ENCODE measurements at regions not wholly inside any gene's neighbourhood (a gene's known extent, or its start where the extent isn't known, plus 50 kb on each side); places are given as distances from the start of the nearest gene placed in this dataset.

GRCh38 chr14:43938588-43939281 is 568.3 kb downstream of the FSCB start:
- H3K9me3 ChIP-seq (ENCODE audit: low read length), result no peaks in the 10 kb centered on the region; the same call in 1 of the 2 replicates
- DNase-seq (ENCODE audit: low spot score), result no peak
- H3K4me2 ChIP-seq (ENCODE audit: low read depth, low read length), result 0 out of 2 replicates have a peak overlapping the region, but pooled peaks have one; percentile 10
- H3K79me2 ChIP-seq (ENCODE audit: insufficient read depth, low read length), result no peaks in the 10 kb centered on the region
- no peaks in the 10 kb centered on the region for H4K20me1 ChIP-seq (ENCODE audit: insufficient read depth, low read length)
- no peaks in the 10 kb centered on the region; a peak in 1 of 5 replicates for H3K27me3 ChIP-seq (ENCODE audit: control insufficient read depth in 1 of 2, insufficient read depth in 2 of 2, low read length in 2 of 2)
- no peaks in the 10 kb centered on the region; the same call in 1 of the 2 replicates for H3K4me1 ChIP-seq (ENCODE audit: insufficient read depth, low read length)
- in situ Hi-C loops (cut with HindIII; ENCODE audit: extremely low pct_ligation_motif_present, low pct_unique_long_range_greater_than_20kb) (no loop called here), intact Hi-C loops (cut with micrococcal nuclease; ENCODE audit: unreplicated experiment) (no loop called here)
- H3K4me3 ChIP-seq (replicated peaks in 1 of 3; ENCODE audit: insufficient read depth in 1 of 3, low read depth in 2 of 3, low read length in 3 of 3), result no peak overlapping the region; a peak in 1 of 6 replicates
- ATAC-seq, result peak; percentile 69
- WGBS (ENCODE audit: low lambda C conversion rate), result 33% methylated on average over 5 of the region's 25 CpGs
- peak; percentile 17; the same call in 1 of the 2 replicates for TF ChIP-seq ZNF687 (CRISPR knock-in tag; IDR thresholded peaks at IDR 0.05)
- TF ChIP-seq ZFP90 (CRISPR knock-in tag; IDR thresholded peaks at IDR 0.05; ENCODE audit: borderline replicate concordance), result no peak
- TF ChIP-seq IKZF1 (IDR thresholded peaks at IDR 0.05), result no peak
- peak; percentile 21; the same call in 1 of the 2 replicates for TF ChIP-seq CTCF (CRISPR knock-in tag; IDR thresholded peaks at IDR 0.05)
- no peak for TF ChIP-seq HDAC1 (CRISPR knock-in tag; IDR thresholded peaks at IDR 0.05)
- TF ChIP-seq MXD1 (CRISPR knock-in tag; IDR thresholded peaks at IDR 0.05), result no peak
- TF ChIP-seq HNRNPLL (IDR thresholded peaks at IDR 0.05; ENCODE audit: low read depth, low read length, poor library complexity, severe bottlenecking), result peak; percentile 13
- no peaks in the 10 kb centered on the region for H3K36me3 ChIP-seq (replicated peaks in 1 of 2; ENCODE audit: control insufficient read depth in 1 of 2, insufficient read depth in 2 of 2, low read length in 2 of 2)
- FAIRE-seq, result no peak
- no peak overlapping the region for H3K9ac ChIP-seq (ENCODE audit: insufficient read depth, low read depth, low read length)
- no peak overlapping the region for H3K27ac ChIP-seq (ENCODE audit: extremely low read length, insufficient read depth, low read length)
- CTCF ChIA-PET (ENCODE audit: low intra/inter-chr PET ratio, low total read pairs), result no interaction called here
- POLR2A ChIA-PET, result no interaction called here
- peak overlapping the region; percentile 5 for H2AFZ ChIP-seq (ENCODE audit: low read length)
- BruUV-seq (replicated peaks), result no TSS peak
